Stomach (tissue), 8 donors: ENCODE measurements at regions not wholly inside any gene's neighbourhood (a gene's known extent, or its start where the extent isn't known, plus 50 kb on each side); places are given as distances from the start of the nearest gene placed in this dataset.

ENCODE experiments used
- DNase-seq, 2 donors: peaks; one replicate each; pipeline versions ENCODE4 v3.0.0 to v3.0.0-alpha.2; 2013 to 2019
- H3K27ac ChIP-seq, 5 donors: fragments of 200-600 bp in 4 of 5; sonication (generic) in 4 of 5; one replicate each; pipeline ENCODE4 v1.5.1; 2013 to 2019; ENCODE audit warnings: mild to moderate bottlenecking in 1 of 5, moderate library complexity in 1 of 5
- H3K27me3 ChIP-seq, 3 donors: fragments of 200-600 bp; sonication (generic); one replicate each; pipeline ENCODE4 v1.5.1; 2017 to 2019; ENCODE audit warnings: mixed run types in 1 of 3
- H3K36me3 ChIP-seq, 4 donors: fragments of 200-600 bp; sonication (generic); 1 replicate in 3 of 4; 2 replicates in 1 of 4; pipeline ENCODE4 v1.5.1; 2016 to 2019
- H3K4me1 ChIP-seq, 4 donors: fragments of 200-600 bp; sonication (generic); one replicate each; pipeline ENCODE4 v1.5.1; 2016 to 2019
- H3K4me3 ChIP-seq, 4 donors: fragments of 200-600 bp; sonication (generic) in 3 of 4; one replicate each; pipeline ENCODE4 v1.5.1; 2016 to 2019; ENCODE audit warnings: mild to moderate bottlenecking in 1 of 4
- H3K9me3 ChIP-seq, 4 donors: fragments of 200-600 bp; sonication (generic); one replicate each; pipeline ENCODE4 v1.5.1; 2016 to 2019
- CTCF ChIP-seq, 7 experiments: fragments of 450-650 bp in 4 of 7; fragments of 200-600 bp in 3 of 7; sonication (generic) in 3 of 7; IDR thresholded peaks; one replicate each; pipeline ENCODE4 v1.5.1; 2016 to 2019; ENCODE audit warnings: antibody characterized with exemption in 7 of 7, control low read depth in 2 of 7, mild to moderate bottlenecking in 1 of 7
- EP300 ChIP-seq: sonication (generic); formaldehyde crosslinking; IDR thresholded peaks from one replicate; pipeline ENCODE4 v1.6.1; 2017; ENCODE audit warnings: antibody characterized with exemption
- POLR2A ChIP-seq, 4 donors: fragments of 450-650 bp; IDR thresholded peaks; one replicate each; pipeline ENCODE4 v1.6.1; 2016; ENCODE audit warnings: antibody characterized with exemption in 4 of 4, control low read depth in 2 of 4, mild to moderate bottlenecking in 1 of 4, moderate library complexity in 1 of 4
- POLR2AphosphoS5 ChIP-seq, 3 donors: sonication (generic); formaldehyde crosslinking; IDR thresholded peaks; one replicate each; pipeline ENCODE4 v1.6.1; 2016; ENCODE audit warnings: antibody characterized with exemption in 3 of 3
- WGBS, 5 donors: extraction: QIAGEN DNeasy Blood & Tissue Kit in 3 of 5; methylation state at CpG; one replicate each; pipeline versions ENCODE4 v1.1.5 to v1.1.7; 2013 to 2018; 5-methylcytosine and 5-hydroxymethylcytosine counted together
- intact Hi-C: fragments of 100-400 bp; cut with DNase I; formaldehyde crosslinking; loops from one replicate; pipeline ENCODE4 v1.15.1; 2023; ENCODE audit warnings: low total_unique reads
- donor health status: healthy with polysubstance abuse.
- donor health status: Bipolar disorder and iron deficiency.
- donor health status: healthy.

GRCh38 chr2:70374616-70375015 lies 72.7 kb upstream of the FAM136A start:
- Histone ChIP-seq H3K27ac (no peak overlapping the region), H3K27me3 (peaks cover 0 to 3% (median 0%) of the 10 kb centered on the region in 3 donors), H3K4me1 (no peaks in the 10 kb centered on the region), H3K36me3 (no peaks in the 10 kb centered on the region), H3K4me3 (no peak overlapping the region), H3K9me3 (peaks cover 0 to 4% (median 0%) of the 10 kb centered on the region in 4 donors)
- intact Hi-C loops, result no loop called here
- no peak for DNase-seq
- no peak for TF ChIP-seq POLR2AphosphoS5 (IDR thresholded peaks at IDR 0.05)
- TF ChIP-seq POLR2A (IDR thresholded peaks at IDR 0.05), result no peak
- no peak for TF ChIP-seq CTCF (IDR thresholded peaks at IDR 0.05)
- no peak for TF ChIP-seq EP300
- WGBS, 5 donors, result 45 to 64% (median 54%) methylated on average over 2 of the region's 2 CpGs

GRCh38 chr2:70371753-70372152 lies 69.9 kb upstream of the FAM136A start:
- DNase-seq, result no peak
- intact Hi-C loops, result no loop called here
- peaks cover 0 to 4% (median 0%) of the 10 kb centered on the region in 4 donors for H3K9me3 ChIP-seq
- TF ChIP-seq CTCF (IDR thresholded peaks at IDR 0.05) (no peak), POLR2AphosphoS5 (IDR thresholded peaks at IDR 0.05) (no peak), EP300 (no peak), POLR2A (IDR thresholded peaks at IDR 0.05) (no peak)
- WGBS, 5 donors, result 58 to 90% (median 78%) methylated on average over 3 of the region's 3 CpGs
- no peaks in the 10 kb centered on the region for H3K4me1 ChIP-seq
- H3K27me3 ChIP-seq, result peaks cover 0 to 6% (median 0%) of the 10 kb centered on the region in 3 donors
- H3K27ac ChIP-seq, result no peak overlapping the region
- no peak overlapping the region for H3K4me3 ChIP-seq
- no peaks in the 10 kb centered on the region for H3K36me3 ChIP-seq

GRCh38 chr2:70369082-70369481 lies 67.2 kb upstream of the FAM136A start:
- Histone ChIP-seq H3K27ac (no peak overlapping the region), H3K27me3 (peaks cover 0 to 6% (median 0%) of the 10 kb centered on the region in 3 donors), H3K9me3 (peaks cover 0 to 4% (median 0%) of the 10 kb centered on the region in 4 donors), H3K4me3 (no peak overlapping the region), H3K36me3 (no peaks in the 10 kb centered on the region), H3K4me1 (no peaks in the 10 kb centered on the region)
- no peak for DNase-seq
- intact Hi-C loops, result no loop called here
- 40 to 50% (median 42%) methylated on average over 5 of the region's 5 CpGs for WGBS, 5 donors
- TF ChIP-seq POLR2A (IDR thresholded peaks at IDR 0.05) (no peak), CTCF (IDR thresholded peaks at IDR 0.05) (no peak), POLR2AphosphoS5 (IDR thresholded peaks at IDR 0.05) (no peak)

- Histone ChIP-seq H3K4me3 (no peak overlapping the region), H3K36me3 (no peaks in the 10 kb centered on the region), H3K27ac (no peak overlapping the region), H3K9me3 (peaks cover 0 to 4% (median 0%) of the 10 kb centered on the region in 4 donors), H3K4me1 (no peaks in the 10 kb centered on the region), H3K27me3 (peaks cover 0 to 6% (median 0%) of the 10 kb centered on the region in 3 donors)
- DNase-seq, result no peak
- TF ChIP-seq CTCF (IDR thresholded peaks at IDR 0.05) (no peak), POLR2A (IDR thresholded peaks at IDR 0.05) (no peak), EP300 (no peak), POLR2AphosphoS5 (IDR thresholded peaks at IDR 0.05) (no peak)
- WGBS, 5 donors, result 64 to 77% (median 66%) methylated on average over 4 of the region's 4 CpGs
- intact Hi-C loops, result no loop called here
Measured at GRCh38 chr2:70368545-70368944, 66.7 kb upstream of the FAM136A start.
